Panc1 (cell line): ENCODE measurements at regions not wholly inside any gene's neighbourhood (a gene's known extent, or its start where the extent isn't known, plus 50 kb on each side); places are given as distances from the start of the nearest gene placed in this dataset.

Experiments
- ATAC-seq: fragments of 200-7000 bp; cut with Tn5 transposase; 2 replicates; pipeline ENCODE4 v1.9.1; 2020; ENCODE audit warnings: mild to moderate bottlenecking, moderate library complexity
- BruUV-seq: library from RNA; stranded (reverse); fragments of 400-500 nt; replicated peaks from 2 replicates; lab custom pipeline; 2021; lab: Mats Ljungman, UMichigan
- CTCF ChIA-PET: fragments of 300-600 bp; sonication (Branson Sonifier 250); formaldehyde crosslinking; loops from one replicate; lab custom pipeline; 2022; ENCODE audit warnings: antibody characterized with exemption; lab: Charles Lee
- POLR2A ChIA-PET: fragments of 300-600 bp; sonication (Branson Sonifier 250); formaldehyde crosslinking; loops from one replicate; lab custom pipeline; 2022; ENCODE audit warnings: antibody characterized with exemption; lab: Charles Lee
- DNase-seq: peaks from one replicate; pipeline ENCODE4 v3.0.0-alpha.2; 2010; ENCODE audit warnings: low read depth, low spot score
- H3K27ac ChIP-seq: 2 replicates; pipeline ENCODE4 v1.5.1; 2011; ENCODE audit warnings: mild to moderate bottlenecking, low read length, inconsistent platforms
- H3K27me3 ChIP-seq: fragments of 200-500 bp; sonication (Bioruptor generic); 2 replicates; pipeline ENCODE4 v1.6.0; 2014; ENCODE audit warnings: low read length, inconsistent platforms; ENCODE audit not compliant: control insufficient read depth, insufficient read depth
- H3K36me3 ChIP-seq: fragments of 200-500 bp; sonication (Bioruptor generic); 2 replicates; pipeline ENCODE4 v1.5.1; 2014; ENCODE audit warnings: inconsistent platforms, mild to moderate bottlenecking, low read length, moderate library complexity; ENCODE audit not compliant: control insufficient read depth, insufficient read depth
- H3K4me1 ChIP-seq: 2 replicates; pipeline ENCODE4 v1.5.1; 2011; ENCODE audit warnings: inconsistent platforms, mild to moderate bottlenecking, low read length, moderate library complexity; ENCODE audit not compliant: control insufficient read depth, insufficient read depth
- H3K4me3 ChIP-seq, 2 experiments: 2 replicates each; pipeline ENCODE4 v1.5.1; 2011 to 2012; ENCODE audit warnings: low read depth in 2 of 2, low read length in 2 of 2, mild to moderate bottlenecking in 2 of 2, inconsistent platforms in 1 of 2, moderate library complexity in 1 of 2
- H3K9me3 ChIP-seq: fragments of 200-500 bp; sonication (Bioruptor generic); 2 replicates; pipeline ENCODE4 v1.5.1; 2014; ENCODE audit warnings: low read depth, mild to moderate bottlenecking, inconsistent platforms, low read length, moderate library complexity; ENCODE audit not compliant: control insufficient read depth, insufficient read depth
- CTCF ChIP-seq: fragments of 450-650 bp; IDR thresholded peaks from 2 replicates; pipeline ENCODE4 v1.5.1; 2017; ENCODE audit warnings: mild to moderate bottlenecking
- POLR2AphosphoS5 ChIP-seq: IDR thresholded peaks from 2 replicates; pipeline ENCODE4 v1.6.1; 2012; ENCODE audit warnings: mild to moderate bottlenecking, low read depth, low read length, moderate library complexity
- REST ChIP-seq, 2 experiments: IDR thresholded peaks; 2 replicates each; pipeline ENCODE4 v1.6.1; 2011 to 2012; ENCODE audit warnings: low read depth in 2 of 2, control low read depth in 1 of 2, low read length in 1 of 2, mild to moderate bottlenecking in 1 of 2, moderate library complexity in 1 of 2; ENCODE audit not compliant: insufficient read depth in 1 of 2
- SIN3A ChIP-seq: IDR thresholded peaks from 2 replicates; pipeline ENCODE4 v1.6.1; 2012; ENCODE audit warnings: low read depth, mild to moderate bottlenecking, low read length, moderate library complexity, borderline replicate concordance; ENCODE audit not compliant: insufficient read depth
- TCF7L2 ChIP-seq: IDR thresholded peaks from 2 replicates; pipeline ENCODE4 v1.6.1; 2011; ENCODE audit warnings: mild to moderate bottlenecking, low read depth, low read length, inconsistent platforms
- in situ Hi-C: cut with HindIII; loops from 2 replicates; pipeline ENCODE4 v1.10.0; 2016; ENCODE audit warnings: low sequenced_read_pairs, low pct_unique_long_range_greater_than_20kb
- intact Hi-C: fragments of 100-400 bp; cut with micrococcal nuclease; formaldehyde crosslinking; loops from one replicate; pipeline ENCODE4 v1.10.0; 2022; ENCODE audit not compliant: unreplicated experiment

- Histone ChIP-seq H3K4me1 (no peaks in the 10 kb centered on the region), H3K27me3 (no peaks in the 10 kb centered on the region), H3K27ac (no peak overlapping the region), H3K36me3 (no peaks in the 10 kb centered on the region), H3K9me3 (no peaks in the 10 kb centered on the region), H3K4me3 (no peak overlapping the region)
- BruUV-seq, result no TSS peak
- intact Hi-C loops (no loop called here), in situ Hi-C loops (no loop called here)
- no peak for TF ChIP-seq TCF7L2
- no peak for TF ChIP-seq SIN3A
- no peak for TF ChIP-seq POLR2AphosphoS5
- no peak for TF ChIP-seq CTCF
- no peak for TF ChIP-seq REST (IDR thresholded peaks at IDR 0.05; ENCODE audit: insufficient read depth in 1 of 2, low read depth in 2 of 2, low read length in 1 of 2)
- DNase-seq (no peak), ATAC-seq (no peak)
- ChIA-PET POLR2A (no interaction called here), CTCF (no interaction called here)
Observed at GRCh38 chr1:69497441-69498221, 70.1 kb upstream of the LRRC7 start.

- TF ChIP-seq CTCF (no peak), REST (IDR thresholded peaks at IDR 0.05; ENCODE audit: insufficient read depth in 1 of 2, low read depth in 2 of 2, low read length in 1 of 2) (no peak), POLR2AphosphoS5 (no peak), SIN3A (no peak), TCF7L2 (no peak)
- no peaks in the 10 kb centered on the region for H3K9me3 ChIP-seq
- no peaks in the 10 kb centered on the region for H3K36me3 ChIP-seq
- no peak for ATAC-seq
- no peak overlapping the region for H3K27ac ChIP-seq
- intact Hi-C loops, result no loop called here
- no peaks in the 10 kb centered on the region for H3K27me3 ChIP-seq
- no TSS peak for BruUV-seq
- ChIA-PET POLR2A (no interaction called here), CTCF (no interaction called here)
- H3K4me1 ChIP-seq, result no peaks in the 10 kb centered on the region
- no peak for DNase-seq
- in situ Hi-C loops, result no loop called here
- no peak overlapping the region for H3K4me3 ChIP-seq
Observed at GRCh38 chr1:69498711-69499110, 69.0 kb upstream of the LRRC7 start.
